GM10248 (cell line): ENCODE measurements at regions not wholly inside any gene's neighbourhood (a gene's known extent, or its start where the extent isn't known, plus 50 kb on each side); places are given as distances from the start of the nearest gene placed in this dataset.
"Not testable (repeated sequence)": the region's sequence is repeated elsewhere in the genome, so short reads cannot be mapped to it uniquely, and the experiment has no call there.

Experiments
- CTCF ChIA-PET: fragments of 300-600 bp; sonication (Branson Sonifier 250); formaldehyde crosslinking; extraction: SDS; loops from one replicate; lab custom pipeline; 2021; ENCODE audit warnings: antibody characterized with exemption; lab: Yijun Ruan, JAX
- POLR2A ChIA-PET: fragments of 350-650 bp; sonication (Branson Sonifier 250); formaldehyde crosslinking; extraction: SDS; loops from one replicate; lab custom pipeline; 2020; ENCODE audit warnings: antibody characterized with exemption; lab: Yijun Ruan, JAX
- DNase-seq: peaks from one replicate; pipeline ENCODE4 v3.0.0; 2012; ENCODE audit errors: extremely low spot score
- TF ChIP-seq, protein P1 (sequence below): IDR thresholded peaks from 2 replicates; pipeline ENCODE4 v1.5.1; 2012; ENCODE audit warnings: mild to moderate bottlenecking, low read depth; ENCODE audit errors: extremely low read depth, missing control alignments, control extremely low read depth

DNA sequence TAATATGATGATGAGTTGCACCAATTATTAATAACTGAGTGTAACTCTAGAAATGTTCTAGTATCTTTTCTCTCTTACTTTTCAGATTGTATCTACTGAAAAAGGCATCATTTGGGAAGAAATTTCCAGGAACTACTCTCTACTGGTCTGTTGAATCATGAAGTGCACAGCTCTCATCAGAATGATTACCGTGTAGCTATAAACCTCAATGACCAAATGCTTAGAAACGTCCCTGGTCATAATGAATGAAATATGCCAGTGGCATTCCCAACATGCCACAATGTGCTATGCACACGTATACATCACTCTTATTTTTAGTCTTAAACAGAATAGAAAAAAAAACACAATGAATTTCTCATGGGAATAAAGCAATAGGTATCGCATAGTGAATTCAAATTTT is 534.3 kb upstream of the OLFM3 start:
- no peak for DNase-seq
- TF ChIP-seq, protein P1, sequence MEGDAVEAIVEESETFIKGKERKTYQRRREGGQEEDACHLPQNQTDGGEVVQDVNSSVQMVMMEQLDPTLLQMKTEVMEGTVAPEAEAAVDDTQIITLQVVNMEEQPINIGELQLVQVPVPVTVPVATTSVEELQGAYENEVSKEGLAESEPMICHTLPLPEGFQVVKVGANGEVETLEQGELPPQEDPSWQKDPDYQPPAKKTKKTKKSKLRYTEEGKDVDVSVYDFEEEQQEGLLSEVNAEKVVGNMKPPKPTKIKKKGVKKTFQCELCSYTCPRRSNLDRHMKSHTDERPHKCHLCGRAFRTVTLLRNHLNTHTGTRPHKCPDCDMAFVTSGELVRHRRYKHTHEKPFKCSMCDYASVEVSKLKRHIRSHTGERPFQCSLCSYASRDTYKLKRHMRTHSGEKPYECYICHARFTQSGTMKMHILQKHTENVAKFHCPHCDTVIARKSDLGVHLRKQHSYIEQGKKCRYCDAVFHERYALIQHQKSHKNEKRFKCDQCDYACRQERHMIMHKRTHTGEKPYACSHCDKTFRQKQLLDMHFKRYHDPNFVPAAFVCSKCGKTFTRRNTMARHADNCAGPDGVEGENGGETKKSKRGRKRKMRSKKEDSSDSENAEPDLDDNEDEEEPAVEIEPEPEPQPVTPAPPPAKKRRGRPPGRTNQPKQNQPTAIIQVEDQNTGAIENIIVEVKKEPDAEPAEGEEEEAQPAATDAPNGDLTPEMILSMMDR: no peak
- ChIA-PET POLR2A (no interaction called here), CTCF (no interaction called here)

DNA sequence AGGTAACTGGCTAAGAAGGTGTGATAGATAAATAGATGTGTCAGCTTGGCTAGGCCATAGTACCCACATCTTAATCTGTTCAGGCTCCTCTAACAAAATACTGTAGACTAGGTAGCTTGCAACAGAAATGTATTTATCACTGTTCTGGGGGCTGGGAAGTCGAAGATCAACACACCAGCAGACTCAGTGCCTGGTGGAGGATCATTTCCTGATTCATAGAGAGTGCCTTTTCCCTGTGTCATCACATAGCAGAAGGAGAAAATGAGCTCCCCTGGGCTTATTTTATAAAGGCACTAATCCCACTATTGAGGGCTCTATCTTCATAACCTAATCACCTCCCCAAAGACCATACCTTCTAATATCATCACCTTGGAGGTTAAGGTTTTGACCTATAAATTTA is 532.7 kb upstream of the OLFM3 start:
- DNase-seq: no peak
- TF ChIP-seq, protein P1: no peak
- CTCF ChIA-PET: no interaction called here
- POLR2A ChIA-PET: no interaction called here

DNA sequence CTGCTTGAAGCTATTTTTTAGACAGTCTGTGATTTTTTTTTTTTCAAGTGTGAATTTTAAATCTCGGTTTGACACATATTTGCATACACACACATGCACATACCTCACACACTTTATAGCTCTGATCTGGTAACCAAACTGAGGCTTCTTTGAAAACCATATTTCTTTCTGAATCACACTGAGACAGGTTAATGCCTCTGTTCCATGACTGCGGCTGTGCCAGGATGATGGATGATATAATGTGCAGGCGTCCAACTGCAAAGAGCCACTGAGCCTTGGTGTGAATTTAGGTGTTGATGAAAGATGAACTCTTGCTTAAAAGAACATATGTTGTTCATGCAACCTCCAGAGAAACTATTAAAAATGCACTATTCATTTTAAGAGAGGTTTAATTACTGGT is 504.0 kb upstream of the OLFM3 start:
- TF ChIP-seq, protein P1: no peak
- CTCF ChIA-PET: no interaction called here
- DNase-seq: no peak

DNA sequence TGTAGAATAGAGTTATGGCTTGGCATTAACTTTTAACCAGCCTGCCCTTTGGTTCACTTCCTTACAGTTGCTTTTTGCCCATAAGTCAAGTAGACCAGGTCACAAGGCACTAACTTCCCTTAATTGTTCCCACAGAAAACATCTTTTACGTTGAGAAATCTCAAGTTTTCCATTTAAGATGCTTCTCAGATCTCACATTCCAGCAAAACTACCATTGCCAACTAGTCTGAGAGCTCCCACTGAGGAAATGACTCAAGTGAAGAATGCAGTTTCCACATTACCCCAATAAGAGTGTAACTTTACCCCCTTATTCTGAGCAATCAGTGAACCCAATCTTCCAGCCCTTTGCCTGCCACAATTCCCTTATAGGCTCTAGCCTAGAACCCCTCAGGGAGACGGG is 502.2 kb upstream of the OLFM3 start:
- POLR2A ChIA-PET: no interaction called here
- no peak for DNase-seq
- CTCF ChIA-PET: no interaction called here
- TF ChIP-seq, protein P1: no peak

More for the DNA sequence above, 504.0 kb upstream of the OLFM3 start:
- POLR2A ChIA-PET: no interaction called here

DNA sequence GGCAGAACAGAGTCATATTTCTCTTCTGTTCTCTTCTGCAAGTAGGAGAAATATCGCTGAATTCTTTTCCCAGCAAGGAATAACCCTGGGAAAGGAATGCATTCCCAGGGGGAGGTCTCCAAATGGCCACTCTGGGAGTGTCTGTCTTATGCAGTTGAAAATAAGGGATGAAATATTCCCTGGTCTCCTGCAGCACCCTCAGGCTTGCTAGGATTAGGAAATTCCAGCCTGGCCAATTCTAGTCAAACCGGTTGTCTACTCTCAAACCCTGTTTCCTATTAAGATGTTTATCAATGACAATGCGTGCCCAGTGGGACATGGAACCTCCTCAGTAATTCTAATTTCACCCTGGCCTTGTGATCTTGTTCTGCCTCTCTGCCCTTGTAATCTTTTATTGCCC is 501.1 kb upstream of the OLFM3 start:
- DNase-seq, CTCF ChIA-PET, POLR2A ChIA-PET: not testable (repeated sequence)

DNA sequence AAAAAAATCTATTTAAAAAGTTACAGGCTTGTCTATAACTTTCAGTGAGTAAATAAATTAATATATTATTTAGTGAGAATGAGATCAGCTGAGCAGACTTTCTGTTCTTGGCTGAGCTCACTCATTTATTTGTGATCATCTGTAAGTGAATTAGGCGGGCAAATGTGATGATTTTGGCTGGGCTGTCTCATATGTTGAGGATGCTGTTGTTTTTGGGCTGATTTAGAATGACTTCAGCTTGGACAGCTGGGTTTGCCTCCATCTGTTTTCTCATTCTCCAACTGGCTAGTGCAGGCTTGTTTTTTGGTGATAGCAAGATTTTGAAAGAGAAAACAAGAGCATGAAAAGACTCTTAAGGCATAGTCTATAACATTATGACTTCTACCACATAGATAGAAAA is 475.8 kb upstream of the OLFM3 start:
- TF ChIP-seq, protein P1: no peak
- ChIA-PET CTCF (interaction anchor here (1.2 kb wide), 1 partner anchor 22 kb away, joined by 3 read pairs; no protein-coding TSS in a partner anchor), POLR2A (no interaction called here)
- DNase-seq: no peak

DNA sequence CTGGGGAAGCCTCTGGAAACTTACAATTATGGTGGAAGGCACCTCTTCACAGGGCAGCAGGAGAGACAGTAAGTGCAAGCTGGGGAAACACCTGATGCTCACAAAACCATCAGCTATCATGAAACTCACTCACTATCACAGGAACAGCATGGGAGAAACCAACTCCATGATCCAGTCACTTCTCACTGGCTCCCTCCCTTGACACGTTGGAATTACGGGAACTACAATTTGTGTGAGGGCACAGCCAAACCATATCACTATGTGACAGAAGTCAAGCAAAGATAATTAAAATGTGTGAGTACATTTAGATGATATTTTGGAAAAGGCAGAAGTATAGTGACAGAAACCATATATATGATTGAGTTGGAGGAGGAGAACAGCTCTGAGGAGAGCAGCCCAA is 474.0 kb upstream of the OLFM3 start:
- TF ChIP-seq, protein P1: no peak
- POLR2A ChIA-PET: no interaction called here
- CTCF ChIA-PET: no interaction called here
- DNase-seq: no peak
